Erythroblast (primary cell): ENCODE measurements at regions not wholly inside any gene's neighbourhood (a gene's known extent, or its start where the extent isn't known, plus 50 kb on each side); places are given as distances from the start of the nearest gene placed in this dataset.
"Not testable (repeated sequence)": the region's sequence is repeated elsewhere in the genome, so short reads cannot be mapped to it uniquely, and the experiment has no call there.

ENCODE experiments used
- DNase-seq, 2 experiments: peaks; one replicate each; lab custom pipeline; 2025; lab: John Stamatoyannopoulos, UW
- GATA1 ChIP-seq: IDR thresholded peaks from 2 replicates; pipeline ENCODE4 v1.6.1; 2011; ENCODE audit warnings: low read depth, mild to moderate bottlenecking, control low read depth, low read length, moderate library complexity
- POLR2A ChIP-seq: IDR thresholded peaks from 2 replicates; pipeline ENCODE4 v1.6.1; 2011; ENCODE audit warnings: mild to moderate bottlenecking, low read length

DNA sequence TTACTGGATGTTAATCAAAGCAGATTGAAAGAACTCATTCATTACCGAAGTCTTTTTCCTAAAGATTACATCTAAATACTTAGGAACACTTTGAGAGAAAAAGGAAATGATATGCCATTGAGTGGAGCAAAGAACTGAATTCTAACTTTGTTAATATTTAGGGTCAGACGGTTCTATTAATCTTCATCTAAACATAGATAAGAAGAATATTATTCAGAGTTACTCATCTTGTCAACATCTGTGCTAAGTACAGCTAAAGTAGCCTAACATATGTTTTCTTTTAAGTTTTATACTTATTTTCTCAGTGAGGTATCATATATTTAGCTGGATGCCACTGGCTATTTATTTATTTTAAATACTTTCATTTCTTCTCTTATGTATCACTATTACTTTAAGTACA is 1763.7 kb downstream of the EFNA5 start:
- TF ChIP-seq GATA1 (no peak), POLR2A (no peak)
- DNase-seq = no peak

DNA sequence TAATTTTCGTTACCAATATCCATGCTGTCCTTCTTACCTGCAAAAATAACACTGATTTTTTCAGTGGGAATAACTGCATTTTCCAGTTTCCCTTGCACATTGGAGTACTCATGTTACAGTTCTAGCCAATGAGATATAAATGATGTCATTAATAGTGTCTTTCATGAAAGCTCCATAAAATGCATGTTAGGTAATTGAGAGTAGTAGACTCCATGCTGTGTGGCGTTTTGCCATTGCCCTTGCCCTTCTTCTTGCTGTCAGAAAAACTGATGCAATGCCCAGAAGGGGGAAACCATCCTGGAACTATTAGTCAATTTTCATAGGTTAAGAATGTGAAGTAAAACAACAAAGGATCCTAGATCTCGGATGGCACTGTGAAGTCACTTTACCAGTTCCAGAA is 1765.3 kb downstream of the EFNA5 start:
- no peak for TF ChIP-seq POLR2A
- TF ChIP-seq GATA1 = no peak
- DNase-seq = no peak

DNA sequence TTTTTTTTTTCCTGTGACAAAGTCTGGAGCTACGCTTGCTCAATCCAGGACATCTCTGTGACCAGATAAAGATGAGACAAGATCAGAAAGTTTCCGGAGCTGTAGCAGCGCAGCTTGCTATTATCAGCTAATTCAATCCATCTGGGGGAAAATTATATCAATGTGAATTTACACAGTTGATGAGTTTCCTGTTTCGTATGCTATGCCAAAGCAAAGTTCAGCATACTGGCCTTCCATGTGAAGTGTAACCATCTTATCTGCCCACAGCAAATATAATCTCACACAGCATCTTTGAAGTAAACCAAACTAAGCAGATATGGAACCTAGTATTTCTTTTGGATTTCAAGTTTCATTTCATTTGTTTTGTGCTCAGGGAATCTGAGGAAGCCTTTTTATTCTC is 1767.7 kb downstream of the EFNA5 start:
- no peak for DNase-seq
- TF ChIP-seq GATA1 = no peak
- TF ChIP-seq POLR2A = no peak

DNA sequence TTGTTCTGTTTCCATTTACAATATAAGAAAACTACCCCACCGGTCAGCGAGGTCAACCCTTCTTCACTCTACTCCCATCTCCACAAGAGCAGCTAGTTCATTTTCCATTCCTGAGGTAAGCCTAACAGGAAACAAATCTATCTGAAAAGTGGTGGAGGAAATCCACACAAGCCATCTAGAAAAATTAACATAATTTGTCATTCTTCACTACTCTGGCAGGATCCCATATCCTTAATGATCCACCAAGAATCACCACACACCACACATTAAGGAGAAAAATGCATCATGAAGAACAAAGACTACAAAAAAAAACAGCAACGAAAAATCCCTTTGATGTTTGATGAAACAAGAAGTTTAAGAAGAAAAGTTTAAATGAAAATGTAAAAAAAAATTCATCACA is 1771.0 kb downstream of the EFNA5 start:
- TF ChIP-seq GATA1 (no peak), POLR2A (no peak)
- no peak for DNase-seq

DNA sequence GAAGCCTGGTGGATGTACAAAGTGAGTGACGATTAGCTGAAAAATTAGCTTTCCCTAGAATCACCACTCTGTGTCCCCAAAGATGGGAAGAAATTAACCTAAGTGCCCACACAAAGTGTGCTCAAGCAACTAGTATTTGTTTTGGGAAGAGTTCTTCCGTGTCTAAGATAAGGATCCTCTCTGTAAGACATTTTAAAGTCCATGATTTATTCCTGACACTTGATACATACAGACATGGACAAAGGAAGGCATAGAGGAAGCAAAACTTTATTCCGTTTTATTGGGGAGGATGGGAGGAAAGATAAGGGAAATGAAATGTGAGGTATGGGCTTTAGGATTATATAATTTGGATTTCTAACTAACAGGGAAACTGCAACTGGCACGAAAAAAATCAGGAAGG is 1772.6 kb downstream of the EFNA5 start:
- no peak for TF ChIP-seq GATA1
- TF ChIP-seq POLR2A = no peak
- no peak for DNase-seq

DNA sequence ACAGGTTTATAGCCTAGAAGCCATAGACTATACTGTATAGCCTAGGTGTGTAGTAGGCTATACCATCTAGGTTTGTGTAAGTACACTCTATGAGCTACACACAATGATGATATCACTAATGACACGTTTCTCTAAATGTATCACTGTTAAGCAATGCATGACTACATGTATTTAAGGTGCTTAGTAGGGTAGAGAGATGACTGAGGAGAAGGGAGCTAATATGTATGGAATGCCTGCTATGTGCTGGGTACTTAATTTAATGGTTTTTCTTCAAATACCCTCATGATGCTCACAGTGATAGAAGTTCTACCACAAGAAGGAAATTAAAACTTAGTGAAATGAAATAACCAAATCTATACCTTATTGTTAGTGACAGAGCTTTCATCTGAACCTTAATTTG is 1785.5 kb downstream of the EFNA5 start:
- TF ChIP-seq POLR2A (no peak), GATA1 (no peak)
- no peak for DNase-seq

DNA sequence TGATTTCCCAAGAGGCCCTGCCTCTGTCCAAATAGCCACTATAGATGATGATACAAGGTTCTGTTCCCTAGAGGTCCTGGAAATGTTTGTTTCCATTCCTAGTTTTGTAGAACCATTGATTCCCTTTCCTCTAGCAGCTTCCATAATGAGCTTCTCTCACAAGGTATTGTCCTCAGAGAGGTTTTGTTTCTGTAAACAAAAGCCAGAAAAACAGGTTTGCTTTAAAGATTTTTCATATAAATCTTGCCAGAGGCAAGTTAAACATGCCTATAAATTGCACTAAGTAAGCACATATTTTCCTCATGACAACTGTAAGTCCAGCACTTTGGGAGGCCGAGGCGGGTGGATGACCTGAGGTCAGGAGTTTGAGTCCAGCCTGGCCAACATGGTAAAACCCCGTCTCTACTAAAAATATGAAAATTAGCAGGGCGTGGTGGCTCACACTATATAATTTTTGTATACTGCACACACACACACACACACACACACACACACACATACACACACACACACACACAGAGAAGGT is 1787.7 kb downstream of the EFNA5 start:
- no peak for TF ChIP-seq POLR2A
- TF ChIP-seq GATA1 = no peak
- DNase-seq = no peak

DNA sequence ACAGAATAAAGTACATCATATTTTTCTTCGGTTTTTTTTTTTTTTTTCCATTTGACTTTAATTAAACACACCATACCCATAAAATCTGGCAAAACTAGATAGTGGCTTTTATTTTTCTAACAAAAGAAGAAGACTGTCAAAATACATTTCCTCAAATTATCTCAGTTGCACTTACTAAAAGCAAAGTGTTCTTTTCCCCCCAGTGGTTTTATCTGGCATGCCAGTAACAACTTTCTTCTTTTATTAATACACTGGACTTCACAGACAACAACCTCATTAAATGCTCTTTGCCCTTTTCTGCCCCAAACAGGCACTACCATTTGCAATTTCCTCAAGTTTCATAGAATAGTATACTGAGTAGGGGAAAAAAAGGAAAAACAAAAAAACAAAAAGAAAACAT is 1792.3 kb downstream of the EFNA5 start:
- DNase-seq = no peak
- TF ChIP-seq GATA1 (no peak), POLR2A (no peak)

DNA sequence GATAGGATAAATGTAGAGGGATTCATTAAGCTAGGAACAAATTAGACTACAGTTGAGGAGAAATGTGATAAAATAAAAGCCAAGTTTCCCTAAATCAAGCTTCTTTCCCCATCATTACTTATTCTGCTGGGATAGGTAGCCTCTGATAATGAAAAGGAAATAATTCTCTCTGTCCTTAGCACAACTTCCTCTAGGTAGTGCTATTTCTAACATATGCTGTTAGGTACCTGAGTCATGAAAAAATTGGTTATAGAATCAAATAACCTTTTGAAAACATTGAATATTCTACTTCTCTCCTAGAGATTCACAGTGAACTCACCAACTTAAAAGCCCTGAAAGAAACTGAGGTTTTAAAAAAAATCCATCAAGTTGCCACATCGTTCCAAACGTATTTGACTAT is 1793.1 kb downstream of the EFNA5 start:
- TF ChIP-seq GATA1 (no peak), POLR2A (no peak)
- no peak for DNase-seq

DNA sequence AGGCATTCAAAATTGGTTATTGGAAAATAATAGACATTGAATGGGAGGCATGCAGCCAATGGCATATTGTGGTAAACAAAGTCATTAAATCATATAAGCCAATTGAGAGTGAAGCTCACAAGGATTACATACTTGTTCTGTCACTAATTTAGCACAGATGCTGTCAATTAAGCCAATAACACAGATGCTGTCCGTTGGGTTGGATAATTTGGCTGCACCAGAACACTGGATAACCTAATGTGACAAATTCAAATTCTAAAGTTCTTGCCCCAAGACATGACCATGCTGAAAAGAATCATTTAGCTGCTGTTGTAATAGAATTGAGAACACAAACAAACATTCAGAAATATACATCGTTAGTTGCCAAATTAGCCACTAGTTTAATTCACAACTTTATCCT is 1796.4 kb downstream of the EFNA5 start:
- TF ChIP-seq GATA1 (no peak), POLR2A (no peak)
- DNase-seq = no peak

DNA sequence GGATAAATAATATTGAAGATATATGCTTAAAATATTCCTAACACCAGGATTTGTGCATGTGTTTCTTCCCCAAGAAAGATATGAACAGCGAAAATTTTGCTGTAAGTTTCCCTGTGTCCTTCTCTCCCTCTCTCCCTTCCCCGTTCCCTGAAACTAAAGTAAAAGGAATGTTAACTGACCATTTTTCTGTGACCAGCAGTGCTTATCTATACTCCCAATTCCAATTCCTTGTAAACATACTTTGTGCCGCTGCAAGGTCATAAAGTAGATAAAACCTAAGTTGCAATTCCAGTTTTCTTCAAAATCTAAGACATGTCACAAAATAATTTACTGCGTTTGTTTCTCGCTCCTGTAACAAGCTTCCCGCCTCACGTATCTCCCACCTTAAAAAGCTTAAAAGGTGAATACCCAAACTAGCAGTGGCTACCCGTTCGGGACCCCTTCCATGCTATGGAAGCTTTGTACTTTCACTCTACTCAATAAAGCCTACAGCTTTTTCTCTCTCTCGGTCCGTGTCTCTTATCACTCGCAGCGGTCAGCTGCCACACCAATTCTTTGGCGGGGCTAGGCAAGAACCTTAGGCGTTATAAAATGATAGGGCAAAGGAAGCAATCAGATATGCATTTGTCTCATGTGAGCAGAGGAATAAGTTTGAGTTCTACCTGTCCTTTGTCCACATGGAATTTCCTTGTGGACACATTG is 1798.0 kb downstream of the EFNA5 start:
- no peak for TF ChIP-seq GATA1
- TF ChIP-seq POLR2A = no peak
- DNase-seq = no peak

DNA sequence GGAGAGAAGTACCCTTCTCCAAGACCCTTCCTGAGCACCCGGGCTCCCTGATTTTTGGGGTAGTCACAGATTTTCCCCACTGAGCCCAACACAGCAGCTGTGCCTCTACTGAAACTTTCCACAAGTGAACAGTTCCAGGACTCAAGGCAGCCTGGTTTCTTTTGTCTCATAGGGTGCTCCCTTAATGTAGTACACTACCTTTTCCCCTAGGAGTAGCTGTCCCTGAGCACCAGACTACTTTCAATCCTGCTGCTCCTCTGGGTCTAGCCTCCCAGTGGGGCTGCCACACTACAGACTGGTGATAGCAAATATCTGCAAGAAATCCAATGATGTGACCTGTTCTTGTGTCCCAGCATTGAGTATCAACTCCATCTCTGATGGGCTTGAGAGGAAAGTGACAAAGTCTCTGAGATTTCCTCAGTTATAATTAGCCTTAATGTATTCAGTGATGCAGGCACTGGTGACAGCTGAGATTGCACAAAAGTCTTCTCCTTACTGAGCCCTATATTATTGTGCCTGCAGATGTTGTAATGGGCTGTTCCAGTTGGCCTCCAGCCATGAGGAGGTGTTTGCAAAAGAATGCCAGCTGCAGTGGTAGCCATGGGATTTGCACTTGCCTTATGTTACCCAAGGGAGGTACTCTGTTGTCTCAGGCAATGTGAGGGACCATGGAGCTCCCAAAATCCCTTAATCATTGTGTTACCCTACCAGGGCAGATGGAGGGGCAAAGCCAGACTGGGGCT is 1802.5 kb downstream of the EFNA5 start:
- TF ChIP-seq GATA1 (no peak), POLR2A (no peak)
- no peak for DNase-seq

DNA sequence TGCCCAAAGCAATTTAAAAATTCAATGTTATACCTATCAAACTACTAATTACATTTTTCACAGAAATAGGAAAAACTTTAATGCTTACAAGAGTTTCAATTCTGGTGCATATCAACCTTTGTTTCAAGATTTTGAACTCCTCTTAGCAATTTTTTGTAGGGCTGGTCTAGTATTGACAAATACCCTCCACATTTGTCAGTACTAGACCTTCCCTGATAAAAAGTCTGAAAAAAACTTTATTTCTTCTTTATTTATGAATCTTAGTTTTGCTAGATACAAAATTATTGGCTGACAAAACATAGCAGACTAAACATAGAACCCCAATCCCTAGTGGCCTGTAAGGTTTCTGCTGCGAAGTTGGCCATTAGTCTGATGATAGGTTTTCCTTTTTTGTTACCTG is 1804.9 kb downstream of the EFNA5 start:
- no peak for DNase-seq
- TF ChIP-seq GATA1 = no peak
- TF ChIP-seq POLR2A = no peak

DNA sequence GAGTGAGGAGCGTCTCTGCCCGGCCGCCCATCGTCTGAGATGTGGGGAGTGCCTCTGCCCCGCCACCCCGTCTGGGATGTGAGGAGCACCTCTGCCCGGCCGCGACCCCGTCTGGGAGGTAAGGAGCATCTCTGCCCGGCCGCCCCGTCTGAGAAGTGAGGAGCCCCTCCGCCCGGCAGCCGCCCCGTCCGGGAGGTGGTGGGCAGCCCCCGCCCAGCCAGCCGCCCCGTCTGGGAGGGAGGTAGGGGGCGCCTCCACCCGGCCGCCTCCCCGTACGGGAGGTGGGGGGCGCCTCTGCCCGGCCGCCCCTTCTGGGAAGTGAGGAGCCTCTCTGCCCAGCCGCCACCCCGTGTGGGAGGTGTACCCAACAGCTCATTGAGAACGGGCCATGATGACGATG is 1811.4 kb downstream of the EFNA5 start:
- DNase-seq = not testable (repeated sequence)

DNA sequence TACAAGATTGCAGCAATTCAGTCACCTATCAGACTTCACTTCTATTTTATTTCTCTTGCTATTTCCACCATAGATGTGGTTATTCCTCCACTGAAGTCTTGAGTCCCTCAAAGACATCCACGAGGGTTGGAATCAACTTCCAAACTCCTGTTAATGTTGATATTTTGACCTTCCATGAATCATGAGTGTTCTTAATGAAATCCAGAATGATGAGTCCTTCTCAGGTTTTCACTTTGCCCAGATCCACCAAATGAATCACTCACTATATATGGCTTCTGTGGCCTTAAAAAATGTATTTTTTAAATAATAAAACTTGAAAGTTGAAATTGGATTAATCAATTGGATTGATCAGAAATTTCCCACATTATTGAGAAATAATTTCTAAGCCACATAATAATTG is 1821.0 kb downstream of the EFNA5 start:
- no peak for DNase-seq
- no peak for TF ChIP-seq GATA1

DNA sequence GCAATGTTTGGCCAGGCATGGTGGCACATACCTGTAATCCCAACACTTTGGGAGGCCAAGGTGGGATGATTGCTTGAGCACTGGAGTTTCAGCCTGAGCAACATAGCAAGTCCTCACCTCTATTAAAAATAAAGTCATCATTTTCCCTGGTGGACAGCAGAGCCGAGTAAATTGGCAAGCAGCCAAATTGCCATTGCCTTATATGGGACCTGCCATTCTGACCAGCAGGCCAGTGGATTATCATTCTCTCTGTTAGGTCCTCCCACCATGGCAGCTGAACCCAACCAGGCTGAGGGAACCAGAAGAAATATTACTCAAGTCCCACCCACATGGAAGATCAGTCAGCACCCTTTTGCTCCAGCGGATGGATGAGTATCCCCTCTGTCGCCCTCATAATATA is 1829.9 kb downstream of the EFNA5 start:
- TF ChIP-seq GATA1 = no peak
- no peak for TF ChIP-seq POLR2A
- no peak for DNase-seq

DNA sequence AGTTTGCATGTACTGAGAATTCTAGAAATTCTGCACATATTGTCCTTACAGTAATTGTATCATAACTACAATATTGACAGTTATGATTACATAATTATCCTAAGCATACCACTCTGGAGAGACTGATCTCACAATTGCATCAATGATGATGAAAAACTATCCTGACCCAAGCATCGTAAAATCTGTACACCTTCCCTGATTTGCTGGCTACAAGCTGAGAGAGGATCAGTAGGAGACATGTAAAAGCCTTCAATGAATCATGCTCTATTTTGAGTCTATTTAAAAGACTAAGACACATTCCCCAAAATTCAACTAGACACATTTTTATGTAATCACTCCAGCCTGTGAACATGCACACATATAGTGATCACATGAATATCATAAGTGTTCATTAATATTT is 1833.8 kb downstream of the EFNA5 start:
- no peak for DNase-seq
- no peak for TF ChIP-seq GATA1
- no peak for TF ChIP-seq POLR2A
